DLD1 (cell line): ENCODE measurements at regions not wholly inside any gene's neighbourhood (a gene's known extent, or its start where the extent isn't known, plus 50 kb on each side); places are given as distances from the start of the nearest gene placed in this dataset.

Source experiments
- in situ Hi-C: cut with HindIII; loops from 2 replicates; pipeline ENCODE4 v1.10.0; 2017; ENCODE audit warnings: low sequenced_read_pairs

GRCh38 chr10:3471927-3472286 is 299.3 kb upstream of the PITRM1 start:
- in situ Hi-C loops, result no loop called here

GRCh38 chr10:3471472-3471871 is 298.9 kb upstream of the PITRM1 start:
- in situ Hi-C loops, result no loop called here

- in situ Hi-C loops, result no loop called here
Measured at GRCh38 chr10:3470191-3470590, 297.6 kb upstream of the PITRM1 start.

GRCh38 chr10:3469639-3470020 is 297.0 kb upstream of the PITRM1 start:
- in situ Hi-C loops, result no loop called here

- in situ Hi-C loops, result no loop called here
Measured at GRCh38 chr10:3468919-3469638, 296.5 kb upstream of the PITRM1 start.

GRCh38 chr10:3467052-3467951 is 294.7 kb upstream of the PITRM1 start:
- in situ Hi-C loops, result no loop called here

- in situ Hi-C loops, result no loop called here
Measured at GRCh38 chr10:3465406-3465891, 292.9 kb upstream of the PITRM1 start.

GRCh38 chr10:3464760-3465405 is 292.3 kb upstream of the PITRM1 start:
- in situ Hi-C loops, result no loop called here

GRCh38 chr10:3460420-3461128 is 288.0 kb upstream of the PITRM1 start:
- in situ Hi-C loops, result no loop called here

- in situ Hi-C loops, result no loop called here
Measured at GRCh38 chr10:3455385-3456334, 283.1 kb upstream of the PITRM1 start.

GRCh38 chr10:3452683-3453361 is 280.2 kb upstream of the PITRM1 start:
- in situ Hi-C loops, result no loop called here

GRCh38 chr10:3452173-3452626 is 279.6 kb upstream of the PITRM1 start:
- in situ Hi-C loops, result no loop called here

GRCh38 chr10:3451516-3452172 is 279.1 kb upstream of the PITRM1 start:
- in situ Hi-C loops, result no loop called here

- in situ Hi-C loops, result no loop called here
Measured at GRCh38 chr10:3446221-3446620, 273.6 kb upstream of the PITRM1 start.

- in situ Hi-C loops, result no loop called here
Measured at GRCh38 chr10:3445648-3446047, 273.1 kb upstream of the PITRM1 start.

- in situ Hi-C loops, result no loop called here
Measured at GRCh38 chr10:3442451-3442990, 269.9 kb upstream of the PITRM1 start.

- in situ Hi-C loops, result loop anchor here (5.0 to 10.0 kb wide), 2 partner anchors 57 to 216 kb away; no protein-coding TSS in a partner anchor
Measured at GRCh38 chr10:3439183-3439582, 266.6 kb upstream of the PITRM1 start.

- in situ Hi-C loops, result loop anchor here (5.0 to 10.0 kb wide), 2 partner anchors 56 to 216 kb away; no protein-coding TSS in a partner anchor
Measured at GRCh38 chr10:3438606-3439005, 266.0 kb upstream of the PITRM1 start.
